ENCODE measurements at regions not wholly inside any gene's neighbourhood (a gene's known extent, or its start where the extent isn't known, plus 50 kb on each side); places are given as distances from the start of the nearest gene placed in this dataset.

- TF ChIP-seq ZNF76 (CRISPR knock-in tag; IDR thresholded peaks at IDR 0.05; ENCODE audit: borderline replicate concordance) (no peak), ZNF583 (CRISPR knock-in tag; IDR thresholded peaks at IDR 0.05) (0 out of 2 replicates have a peak, but pooled peaks have one; percentile 27), CBX3 (IDR thresholded peaks at IDR 0.05; ENCODE audit: borderline replicate concordance in 1 of 2, low read length in 2 of 2) (no peak), PATZ1 (CRISPR knock-in tag; IDR thresholded peaks at IDR 0.05; ENCODE audit: borderline replicate concordance) (no peak), SETDB1 (IDR thresholded peaks at IDR 0.05; ENCODE audit: low read length) (no peak), RERE (CRISPR knock-in tag; IDR thresholded peaks at IDR 0.05; ENCODE audit: borderline replicate concordance) (no peak), GATAD2B (IDR thresholded peaks at IDR 0.05; ENCODE audit: borderline replicate concordance) (no peak), ZNF586 (CRISPR knock-in tag; conservative IDR thresholded peaks at IDR 0.05) (no peak), ZBED1 (IDR thresholded peaks at IDR 0.05) (no peak), POLR2H (tag; IDR thresholded peaks at IDR 0.05; ENCODE audit: low read depth) (no peak), TCF7 (IDR thresholded peaks at IDR 0.05; ENCODE audit: borderline replicate concordance) (no peak), PREB (CRISPR knock-in tag; IDR thresholded peaks at IDR 0.05) (no peak), ZBTB11 (CRISPR knock-in tag; IDR thresholded peaks at IDR 0.05) (no peak), POLR3A (IDR thresholded peaks at IDR 0.05; ENCODE audit: borderline replicate concordance, extremely low read depth, insufficient read depth, insufficient read length) (no peak), MAFK (IDR thresholded peaks at IDR 0.05; ENCODE audit: low read length) (no peak), ZNF668 (CRISPR knock-in tag; IDR thresholded peaks at IDR 0.05) (no peak)
These were observed 72.1 kb upstream of the TNRC6C start (continued) for GRCh38 chr17:77886387-77886728.
